Activated CD8-positive, alpha-beta T cell treated with anti-CD3 and anti-CD28 coated beads, Interleukin-2, amount 10 ng/mL, durations not matched to agents 7 days and 5 days (primary cell): ENCODE measurements at regions not wholly inside any gene's neighbourhood (a gene's known extent, or its start where the extent isn't known, plus 50 kb on each side); places are given as distances from the start of the nearest gene placed in this dataset.
"Not testable (repeated sequence)": the region's sequence is repeated elsewhere in the genome, so short reads cannot be mapped to it uniquely, and the experiment has no call there.

Source experiments
- ATAC-seq: fragments of 150-1000 bp; cut with Tn5 transposase; one replicate; pipeline ENCODE4 v1.10.0; 2021; ENCODE audit warnings: moderate library complexity
- CTCF ChIA-PET: fragments of 350-600 bp; sonication (Branson Sonifier 250); formaldehyde crosslinking; loops from one replicate; lab custom pipeline; 2021; ENCODE audit warnings: antibody characterized with exemption; lab: Charles Lee
- POLR2A ChIA-PET: fragments of 350-600 bp; sonication (Branson Sonifier 250); formaldehyde crosslinking; loops from one replicate; lab custom pipeline; 2021; ENCODE audit warnings: antibody characterized with exemption; lab: Charles Lee
- DNase-seq: peaks from one replicate; pipeline ENCODE4 v3.0.0-alpha.2; 2020
- H3K27ac Mint-ChIP-seq: one replicate; pipeline ENCODE4 v1.8.0; 2021; ENCODE audit warnings: mild to moderate bottlenecking, mixed read lengths
- H3K27me3 Mint-ChIP-seq: one replicate; pipeline ENCODE4 v1.8.0; 2021; ENCODE audit warnings: low read depth, mixed read lengths
- H3K36me3 Mint-ChIP-seq: one replicate; pipeline ENCODE4 v1.8.0; 2021; ENCODE audit warnings: low read depth, mixed read lengths
- H3K4me1 Mint-ChIP-seq: one replicate; pipeline ENCODE4 v1.8.0; 2021; ENCODE audit warnings: low read depth, mixed read lengths
- H3K4me3 Mint-ChIP-seq: one replicate; pipeline ENCODE4 v1.8.0; 2021; ENCODE audit warnings: mild to moderate bottlenecking, mixed read lengths
- H3K9me3 Mint-ChIP-seq: one replicate; pipeline ENCODE4 v1.8.0; 2022; ENCODE audit warnings: mixed read lengths; ENCODE audit not compliant: insufficient read depth

DNA sequence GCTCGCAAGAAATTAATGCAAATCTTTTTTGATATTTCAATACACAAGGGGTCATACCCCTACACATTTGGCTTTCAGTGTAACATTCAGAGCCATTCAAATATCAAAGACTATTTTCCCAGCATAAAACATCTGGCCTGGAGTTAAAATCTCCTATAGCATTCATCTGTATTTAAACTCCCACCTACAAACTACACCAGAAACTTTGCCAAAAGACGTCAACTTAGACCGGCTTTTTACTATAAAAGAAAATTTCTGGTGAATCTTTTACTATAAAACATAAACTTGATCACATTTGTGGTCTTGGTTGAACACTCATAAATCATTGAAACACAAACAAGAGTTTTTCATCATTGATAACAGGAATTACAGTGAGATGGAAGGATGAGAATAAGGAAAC, 473.3 kb upstream of the DCN start:
- H3K36me3 Mint-ChIP-seq, result no peaks in the 10 kb centered on the region
- H3K27ac Mint-ChIP-seq, result no peak overlapping the region
- H3K27me3 Mint-ChIP-seq, result no peaks in the 10 kb centered on the region
- ChIA-PET POLR2A (interaction anchor here (0.5 kb wide), 1 partner anchor 185 kb away, joined by 3 read pairs; no protein-coding TSS in a partner anchor), CTCF (interaction anchor here (1.3 kb wide), 1 partner anchor 12 kb away, joined by 3 read pairs; no protein-coding TSS in a partner anchor)
- no peaks in the 10 kb centered on the region for H3K9me3 Mint-ChIP-seq
- ATAC-seq (no peak), DNase-seq (no peak)
- no peak overlapping the region for H3K4me3 Mint-ChIP-seq
- peaks cover 8% of the 10 kb centered on the region for H3K4me1 Mint-ChIP-seq

- Mint-ChIP-seq H3K36me3 (no peaks in the 10 kb centered on the region), H3K4me3 (no peak overlapping the region), H3K27me3 (no peaks in the 10 kb centered on the region), H3K27ac (no peak overlapping the region), H3K9me3 (no peaks in the 10 kb centered on the region), H3K4me1 (peaks cover 8% of the 10 kb centered on the region)
- ChIA-PET POLR2A (no interaction called here), CTCF (no interaction called here)
- no peak for DNase-seq
- no peak for ATAC-seq
Observed at GRCh38 chr12:91654087-91654486, 471.5 kb upstream of the DCN start.

DNA sequence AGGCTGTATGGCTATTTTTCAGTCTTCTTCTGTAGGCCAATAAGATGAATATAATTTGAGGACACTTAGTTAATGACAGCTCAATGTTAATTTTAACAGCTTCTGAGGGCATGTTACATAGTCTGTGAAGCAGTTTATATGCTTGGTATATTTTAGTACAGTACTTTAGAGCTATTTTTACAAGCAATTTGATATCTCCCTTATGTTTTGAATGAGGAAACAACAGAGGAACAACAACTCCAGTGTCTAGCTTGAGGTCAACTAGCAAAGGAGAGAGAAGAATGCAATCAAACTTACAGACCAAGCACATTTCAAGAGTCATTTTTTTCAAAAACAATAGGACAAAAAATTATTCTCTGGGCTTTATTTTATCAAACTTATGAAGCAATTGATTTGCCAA, 469.1 kb upstream of the DCN start:
- H3K36me3 Mint-ChIP-seq, result no peaks in the 10 kb centered on the region
- no peaks in the 10 kb centered on the region for H3K27me3 Mint-ChIP-seq
- H3K27ac Mint-ChIP-seq, result no peak overlapping the region
- H3K4me3 Mint-ChIP-seq, result no peak overlapping the region
- CTCF ChIA-PET, result no interaction called here
- H3K4me1 Mint-ChIP-seq, result no peaks in the 10 kb centered on the region
- H3K9me3 Mint-ChIP-seq, result no peaks in the 10 kb centered on the region
- DNase-seq (no peak), ATAC-seq (no peak)
- POLR2A ChIA-PET, result no interaction called here

- CTCF ChIA-PET, result interaction anchor here (0.9 to 1.2 kb wide), 2 partner anchors 12 to 15 kb away, joined by 3 read pairs; no protein-coding TSS in a partner anchor
- ATAC-seq (no peak), DNase-seq (no peak)
- H3K9me3 Mint-ChIP-seq, result no peaks in the 10 kb centered on the region
- no peak overlapping the region for H3K27ac Mint-ChIP-seq
- H3K4me1 Mint-ChIP-seq, result no peaks in the 10 kb centered on the region
- POLR2A ChIA-PET, result no interaction called here
- no peaks in the 10 kb centered on the region for H3K36me3 Mint-ChIP-seq
- H3K4me3 Mint-ChIP-seq, result no peak overlapping the region
- no peaks in the 10 kb centered on the region for H3K27me3 Mint-ChIP-seq
Observed at GRCh38 chr12:91643763-91644162, 461.1 kb upstream of the DCN start.

- ATAC-seq (no peak), DNase-seq (no peak)
- Mint-ChIP-seq H3K27ac (no peak overlapping the region), H3K9me3 (peaks cover under 1% of the 10 kb centered on the region), H3K36me3 (no peaks in the 10 kb centered on the region), H3K27me3 (no peaks in the 10 kb centered on the region), H3K4me1 (peaks cover 2% of the 10 kb centered on the region), H3K4me3 (no peak overlapping the region)
- ChIA-PET POLR2A (no interaction called here), CTCF (no interaction called here)
Observed at GRCh38 chr12:91640021-91640420, 457.4 kb upstream of the DCN start.

- CTCF ChIA-PET, result no interaction called here
- H3K27me3 Mint-ChIP-seq, result no peaks in the 10 kb centered on the region
- ATAC-seq, result no peak
- peaks cover 2% of the 10 kb centered on the region for H3K4me1 Mint-ChIP-seq
- no peak overlapping the region for H3K27ac Mint-ChIP-seq
- no peaks in the 10 kb centered on the region for H3K36me3 Mint-ChIP-seq
- peaks cover 4% of the 10 kb centered on the region for H3K9me3 Mint-ChIP-seq
- POLR2A ChIA-PET, result interaction anchor here (0.5 kb wide), 1 partner anchor 1537 kb away, joined by 3 read pairs; no protein-coding TSS in a partner anchor
- no peak overlapping the region for H3K4me3 Mint-ChIP-seq
- no peak for DNase-seq
Observed at GRCh38 chr12:91639327-91639726, 456.7 kb upstream of the DCN start.

DNA sequence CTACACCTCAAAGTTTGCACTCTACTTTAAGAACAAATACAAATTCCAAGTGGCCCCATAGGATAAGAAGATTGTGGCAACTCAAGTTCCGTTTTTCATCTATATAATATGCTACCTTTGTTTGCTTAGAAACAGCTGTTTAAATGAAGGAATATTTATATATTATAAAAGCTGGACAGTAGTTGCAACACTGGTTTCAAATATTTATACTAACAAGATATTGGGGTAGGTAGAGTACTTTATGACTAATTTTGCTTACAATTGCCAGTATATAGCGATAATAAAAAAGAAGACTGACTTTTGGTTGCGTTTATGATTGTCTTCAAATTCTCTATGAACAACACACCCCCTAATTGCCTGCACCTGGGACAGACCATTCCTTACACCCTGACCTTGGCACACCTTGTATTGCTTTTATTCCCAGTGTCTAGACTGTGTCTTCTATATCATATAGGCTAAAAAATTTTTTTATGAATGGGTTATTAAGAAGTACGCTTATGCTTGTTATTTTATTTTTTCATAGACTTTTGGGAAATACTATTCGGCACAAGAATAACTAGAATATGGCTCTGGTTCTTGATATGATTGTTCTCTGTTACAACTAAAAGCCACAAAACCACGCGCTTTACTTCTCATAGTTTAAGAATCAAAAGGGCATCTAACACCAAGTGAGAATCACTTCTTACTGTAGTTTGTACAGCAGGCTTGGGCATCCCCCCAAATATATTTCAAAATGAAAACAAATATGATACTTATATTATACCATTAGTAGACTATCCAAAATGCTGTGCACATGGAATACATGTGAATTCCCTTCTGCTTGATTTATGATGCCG, 455.4 kb upstream of the DCN start:
- no peak for DNase-seq
- Mint-ChIP-seq H3K27ac (no peak overlapping the region), H3K9me3 (peaks cover 4% of the 10 kb centered on the region), H3K4me1 (peaks cover 2% of the 10 kb centered on the region), H3K36me3 (no peaks in the 10 kb centered on the region), H3K27me3 (no peaks in the 10 kb centered on the region), H3K4me3 (no peak overlapping the region)
- ChIA-PET POLR2A (no interaction called here), CTCF (no interaction called here)
- no peak for ATAC-seq

GRCh38 chr12:91636721-91637120, 454.1 kb upstream of the DCN start:
- ChIA-PET POLR2A (no interaction called here), CTCF (no interaction called here)
- no peak overlapping the region for H3K4me3 Mint-ChIP-seq
- peaks cover 10% of the 10 kb centered on the region for H3K9me3 Mint-ChIP-seq
- no peaks in the 10 kb centered on the region for H3K36me3 Mint-ChIP-seq
- ATAC-seq (no peak), DNase-seq (no peak)
- no peak overlapping the region for H3K27ac Mint-ChIP-seq
- no peaks in the 10 kb centered on the region for H3K27me3 Mint-ChIP-seq
- H3K4me1 Mint-ChIP-seq, result peaks cover 2% of the 10 kb centered on the region

GRCh38 chr12:91634386-91634713, 451.7 kb upstream of the DCN start:
- H3K36me3 Mint-ChIP-seq, H3K27ac Mint-ChIP-seq, POLR2A ChIA-PET, H3K27me3 Mint-ChIP-seq, H3K4me3 Mint-ChIP-seq, H3K9me3 Mint-ChIP-seq, DNase-seq, ATAC-seq, H3K4me1 Mint-ChIP-seq: not testable (repeated sequence)
- CTCF ChIA-PET, result interaction anchor here (0.8 kb wide), 1 partner anchor 936 kb away, joined by 3 read pairs; no protein-coding TSS in a partner anchor

- ChIA-PET POLR2A (no interaction called here), CTCF (no interaction called here)
Observed at GRCh38 chr12:91633734-91634357, 451.2 kb upstream of the DCN start.

GRCh38 chr12:91633206-91633605, 450.6 kb upstream of the DCN start:
- ATAC-seq (no peak), DNase-seq (no peak)
- POLR2A ChIA-PET, result no interaction called here
- Mint-ChIP-seq H3K4me3 (no peak overlapping the region), H3K9me3 (peaks cover 10% of the 10 kb centered on the region), H3K27me3 (no peaks in the 10 kb centered on the region), H3K27ac (no peak overlapping the region), H3K4me1 (no peaks in the 10 kb centered on the region), H3K36me3 (no peaks in the 10 kb centered on the region)
- CTCF ChIA-PET, result no interaction called here

More at GRCh38 chr12:91633734-91634357, 451.2 kb upstream of the DCN start:
- Mint-ChIP-seq H3K27ac (no peak overlapping the region), H3K27me3 (no peaks in the 10 kb centered on the region), H3K4me1 (peaks cover 2% of the 10 kb centered on the region), H3K9me3 (peaks cover 10% of the 10 kb centered on the region), H3K4me3 (no peak overlapping the region), H3K36me3 (no peaks in the 10 kb centered on the region)
- DNase-seq, result no peak
- ATAC-seq, result no peak

GRCh38 chr12:91632042-91632786, 449.6 kb upstream of the DCN start:
- ATAC-seq (no peak), DNase-seq (no peak)
- Mint-ChIP-seq H3K27me3 (no peaks in the 10 kb centered on the region), H3K4me1 (no peaks in the 10 kb centered on the region), H3K4me3 (no peak overlapping the region), H3K9me3 (peaks cover 10% of the 10 kb centered on the region), H3K36me3 (no peaks in the 10 kb centered on the region), H3K27ac (no peak overlapping the region)
- POLR2A ChIA-PET, result no interaction called here
- CTCF ChIA-PET, result no interaction called here
